ENCODE measurements at regions not wholly inside any gene's neighbourhood (a gene's known extent, or its start where the extent isn't known, plus 50 kb on each side); places are given as distances from the start of the nearest gene placed in this dataset.
"Not testable (repeated sequence)": the region's sequence is repeated elsewhere in the genome, so short reads cannot be mapped to it uniquely, and the experiment has no call there.

DNA sequence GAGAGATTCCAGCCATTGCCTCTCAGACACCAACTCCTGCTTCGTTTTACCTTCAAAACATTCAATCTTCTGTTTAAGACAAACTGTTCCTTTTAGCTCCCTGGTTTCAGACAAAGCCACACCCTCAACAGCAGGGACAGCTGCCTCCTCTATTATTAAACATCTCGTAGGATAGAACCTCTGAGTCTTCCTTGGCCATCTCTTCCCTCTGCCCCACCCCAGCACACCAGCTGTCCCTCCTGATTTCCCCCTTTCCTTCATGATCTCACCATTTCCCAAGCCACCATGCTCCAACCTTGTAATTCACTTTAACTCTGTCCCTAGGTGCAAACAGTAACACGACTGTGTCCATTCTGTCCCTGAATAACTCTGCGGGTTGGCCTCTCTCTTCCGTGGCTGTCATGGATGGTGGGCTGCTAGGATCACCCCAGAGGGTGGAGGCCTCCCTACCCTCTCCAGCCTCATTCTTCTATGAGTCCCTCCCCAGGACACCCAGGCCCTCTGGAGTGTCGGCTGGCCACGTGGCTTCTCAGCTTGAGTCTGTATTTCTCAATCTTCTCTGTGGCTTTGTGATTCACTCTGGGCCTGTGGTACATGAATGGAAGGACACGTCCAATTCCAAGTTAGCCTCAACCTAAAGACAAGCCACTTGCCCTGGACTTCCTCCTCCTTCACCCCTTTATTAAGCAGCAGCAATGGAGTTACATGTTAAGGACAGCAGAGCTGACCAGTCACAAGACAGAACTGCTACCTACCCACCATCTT lies 349.9 kb downstream of the FBXW7 start:
- 86 to 88% methylated on average over 8 of the region's 8 CpGs for WGBS, 2 donors
- Histone ChIP-seq H3K27ac (no peak overlapping the region), H3K4me3 (no peak overlapping the region), H3K36me3 (no peaks in the 10 kb centered on the region), H3K4me1 (peaks cover 0 to 18% (median 7%) of the 10 kb centered on the region in 9 donors), H3K27me3 (no peaks in the 10 kb centered on the region), H3K9me3 (peaks cover 0 to 5% (median 0%) of the 10 kb centered on the region in 11 donors)
- ATAC-seq, result no peak
- intact Hi-C loops (cut with DNase I), result no loop called here
- DNase-seq, result no peak
- TF ChIP-seq, protein P1, sequence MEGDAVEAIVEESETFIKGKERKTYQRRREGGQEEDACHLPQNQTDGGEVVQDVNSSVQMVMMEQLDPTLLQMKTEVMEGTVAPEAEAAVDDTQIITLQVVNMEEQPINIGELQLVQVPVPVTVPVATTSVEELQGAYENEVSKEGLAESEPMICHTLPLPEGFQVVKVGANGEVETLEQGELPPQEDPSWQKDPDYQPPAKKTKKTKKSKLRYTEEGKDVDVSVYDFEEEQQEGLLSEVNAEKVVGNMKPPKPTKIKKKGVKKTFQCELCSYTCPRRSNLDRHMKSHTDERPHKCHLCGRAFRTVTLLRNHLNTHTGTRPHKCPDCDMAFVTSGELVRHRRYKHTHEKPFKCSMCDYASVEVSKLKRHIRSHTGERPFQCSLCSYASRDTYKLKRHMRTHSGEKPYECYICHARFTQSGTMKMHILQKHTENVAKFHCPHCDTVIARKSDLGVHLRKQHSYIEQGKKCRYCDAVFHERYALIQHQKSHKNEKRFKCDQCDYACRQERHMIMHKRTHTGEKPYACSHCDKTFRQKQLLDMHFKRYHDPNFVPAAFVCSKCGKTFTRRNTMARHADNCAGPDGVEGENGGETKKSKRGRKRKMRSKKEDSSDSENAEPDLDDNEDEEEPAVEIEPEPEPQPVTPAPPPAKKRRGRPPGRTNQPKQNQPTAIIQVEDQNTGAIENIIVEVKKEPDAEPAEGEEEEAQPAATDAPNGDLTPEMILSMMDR (IDR thresholded peaks at IDR 0.05), result no peak

DNA sequence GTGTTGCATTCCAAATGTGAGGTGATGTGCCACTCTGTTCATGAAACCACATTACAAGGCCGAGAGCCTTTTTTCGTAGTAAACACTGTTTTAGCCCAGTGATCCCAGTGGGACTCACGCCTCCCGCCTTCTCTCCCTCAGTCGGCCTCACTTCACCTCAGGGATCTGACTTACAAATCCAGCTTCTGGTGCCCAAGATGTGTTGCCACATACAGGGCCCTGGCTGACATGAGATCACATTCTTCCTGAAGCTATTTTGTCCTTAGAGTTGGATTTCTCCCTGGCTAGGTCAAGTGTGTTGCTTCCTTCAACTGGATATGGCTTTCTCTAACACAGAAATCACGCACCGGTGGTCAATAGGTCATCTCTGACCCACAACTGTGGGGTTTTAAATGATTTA lies 354.7 kb downstream of the FBXW7 start:
- Histone ChIP-seq H3K36me3 (no peaks in the 10 kb centered on the region), H3K4me3 (no peak overlapping the region), H3K27ac (no peak overlapping the region), H3K9me3 (peaks cover 0 to 5% (median 0%) of the 10 kb centered on the region in 11 donors), H3K4me1 (no peaks in the 10 kb centered on the region), H3K27me3 (no peaks in the 10 kb centered on the region)
- DNase-seq, result no peak
- intact Hi-C loops (cut with DNase I), result no loop called here
- TF ChIP-seq, protein P1 (IDR thresholded peaks at IDR 0.05), result no peak
- 90 to 93% methylated on average over 7 of the region's 7 CpGs for WGBS, 2 donors
- ATAC-seq, result no peak

DNA sequence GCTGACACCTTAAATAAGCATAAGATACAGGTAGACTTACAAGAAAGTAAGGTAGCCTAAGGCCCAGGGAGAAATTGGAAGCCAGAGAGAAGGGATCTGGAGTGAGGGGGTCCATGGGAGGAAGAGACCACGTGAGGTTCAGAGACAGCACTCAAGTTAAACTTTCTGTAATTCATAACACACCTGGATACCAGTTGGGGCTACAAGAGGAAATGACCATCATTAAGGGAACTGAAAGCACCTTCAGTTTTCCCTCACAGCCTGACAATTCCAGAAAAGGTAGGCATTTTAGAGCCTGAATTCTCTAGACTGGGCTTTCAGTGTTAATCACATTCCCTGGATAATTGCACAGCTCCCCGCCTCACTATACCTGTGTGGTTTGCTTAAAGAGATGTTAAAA lies 355.5 kb downstream of the FBXW7 start:
- Histone ChIP-seq H3K4me3 (no peak overlapping the region), H3K9me3 (peaks cover 0 to 5% (median 0%) of the 10 kb centered on the region in 11 donors), H3K4me1 (no peaks in the 10 kb centered on the region), H3K36me3 (no peaks in the 10 kb centered on the region), H3K27me3 (no peaks in the 10 kb centered on the region), H3K27ac (no peak overlapping the region)
- WGBS, 2 donors, result 83 to 86% methylated on average over 2 of the region's 2 CpGs
- ATAC-seq (no peak), DNase-seq (no peak)
- TF ChIP-seq, protein P1 (IDR thresholded peaks at IDR 0.05), result no peak
- intact Hi-C loops (cut with DNase I), result no loop called here

DNA sequence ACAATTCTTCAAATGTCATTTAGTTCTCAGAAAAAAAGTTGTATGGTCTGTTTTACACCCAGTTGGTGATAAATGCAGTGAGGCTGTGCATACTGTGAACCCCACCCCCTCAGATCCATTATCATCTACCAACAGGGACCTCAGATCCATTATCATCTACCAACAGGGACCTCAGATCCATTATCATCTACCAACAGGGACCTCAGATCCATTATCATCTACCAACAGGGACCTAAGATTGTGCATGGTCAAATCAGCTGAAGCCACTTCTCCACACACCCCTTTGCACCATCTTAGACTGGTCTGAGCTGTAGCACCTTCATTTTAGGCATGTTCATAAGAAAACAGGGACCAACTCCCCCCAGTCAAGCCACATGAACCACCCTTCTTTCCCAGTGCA lies 358.4 kb downstream of the FBXW7 start:
- H3K9me3 ChIP-seq; H3K27ac ChIP-seq; H3K27me3 ChIP-seq; intact Hi-C loops (cut with DNase I); H3K4me1 ChIP-seq; H3K4me3 ChIP-seq; H3K36me3 ChIP-seq; ATAC-seq; DNase-seq: not testable (repeated sequence)

DNA sequence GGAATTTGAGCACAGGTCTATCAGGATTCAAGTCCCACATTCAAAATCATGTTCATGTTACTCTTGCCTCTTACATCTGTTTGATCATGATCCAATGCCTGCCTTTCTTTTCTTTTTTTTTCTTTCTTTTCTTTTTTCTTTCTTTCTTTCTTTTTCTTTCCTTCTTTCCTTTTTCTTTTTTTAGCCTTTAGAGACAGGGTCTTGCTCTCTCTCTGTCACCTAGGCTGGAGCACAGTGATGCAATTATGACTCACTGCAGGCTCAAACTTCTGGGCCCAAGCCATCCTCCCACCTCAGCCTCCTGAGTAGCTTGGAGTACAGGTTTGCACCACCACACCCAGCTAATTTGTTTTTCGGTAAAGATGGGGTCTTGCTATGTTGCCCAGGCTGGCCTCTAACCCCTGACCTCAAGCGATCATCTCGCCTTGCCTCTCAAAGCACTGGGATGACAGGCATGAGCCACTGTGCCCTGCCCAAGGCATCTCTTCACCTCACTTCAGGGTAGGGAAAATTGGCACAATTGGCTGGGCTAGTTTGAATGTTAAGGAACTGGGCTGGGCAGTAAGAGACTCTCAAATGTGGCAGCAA lies 359.2 kb downstream of the FBXW7 start:
- H3K4me3 ChIP-seq, result no peak overlapping the region
- intact Hi-C loops (cut with DNase I), result no loop called here
- 62 to 92% methylated on average over 3 of the region's 3 CpGs for WGBS, 2 donors
- H3K4me1 ChIP-seq, result no peaks in the 10 kb centered on the region
- TF ChIP-seq, protein P1 (IDR thresholded peaks at IDR 0.05), result no peak
- no peaks in the 10 kb centered on the region for H3K27me3 ChIP-seq
- no peaks in the 10 kb centered on the region for H3K9me3 ChIP-seq
- DNase-seq (no peak), ATAC-seq (no peak)
- H3K36me3 ChIP-seq, result no peaks in the 10 kb centered on the region
- no peak overlapping the region for H3K27ac ChIP-seq

Measured in heart right ventricle (tissue), 16 donors.